OCI-LY7 (cell line): ENCODE measurements at regions not wholly inside any gene's neighbourhood (a gene's known extent, or its start where the extent isn't known, plus 50 kb on each side); places are given as distances from the start of the nearest gene placed in this dataset.

ENCODE experiments used
- CTCF ChIP-seq: fragments of 200-600 bp; sonication (generic); conservative IDR thresholded peaks from 2 replicates; pipeline ENCODE4 v1.5.1; 2014; ENCODE audit warnings: mild to moderate bottlenecking, antibody characterized with exemption, low read length, moderate library complexity, mixed read lengths
- EZH2phosphoT487 ChIP-seq: fragments of 200-600 bp; sonication (generic); IDR thresholded peaks from 2 replicates; pipeline ENCODE4 v1.6.1; 2018; ENCODE audit warnings: low read depth, borderline replicate concordance, mild to moderate bottlenecking, mixed run types, antibody characterized with exemption, low read length, moderate library complexity, mixed read lengths

DNA sequence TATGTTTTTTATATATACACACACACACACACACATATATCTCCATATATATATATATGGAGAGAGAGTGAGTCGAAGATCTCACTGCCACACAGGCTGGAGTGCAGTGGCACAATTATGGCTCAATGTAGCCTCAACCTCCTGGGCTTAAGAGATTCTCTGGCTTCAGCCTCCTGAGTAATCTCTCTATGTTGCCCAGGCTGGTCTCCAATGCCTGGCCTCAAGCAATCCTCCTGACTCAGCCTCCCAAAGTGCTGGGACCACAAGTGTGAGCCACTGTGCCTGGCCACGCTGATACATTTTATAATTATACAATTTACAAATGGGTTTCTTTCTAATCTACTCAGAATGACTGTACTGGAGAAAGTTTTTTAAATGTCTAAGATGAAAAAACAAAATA is 664.2 kb downstream of the PTPRC start:
- TF ChIP-seq CTCF (no peak), EZH2phosphoT487 (no peak)
